H9 (cell line): ENCODE measurements at regions not wholly inside any gene's neighbourhood (a gene's known extent, or its start where the extent isn't known, plus 50 kb on each side); places are given as distances from the start of the nearest gene placed in this dataset.

Experiments
- DNase-seq: peaks from one replicate; pipeline ENCODE4 v3.0.0-alpha.2; 2017
- H2AFZ ChIP-seq: one replicate; pipeline ENCODE4 v1.6.1; 2013; ENCODE audit warnings: mild to moderate bottlenecking, low read length, control low read depth, moderate library complexity
- H2AK5ac ChIP-seq: 2 replicates; pipeline ENCODE4 v1.6.1; 2013; ENCODE audit warnings: low read length, control low read depth, mixed read lengths; ENCODE audit not compliant: insufficient read length
- H2BK120ac ChIP-seq: one replicate; pipeline ENCODE4 v1.6.1; 2013; ENCODE audit warnings: low read depth, mild to moderate bottlenecking, low read length, control low read depth, inconsistent platforms; ENCODE audit not compliant: poor library complexity, severe bottlenecking
- H2BK12ac ChIP-seq: 2 replicates; pipeline ENCODE4 v1.6.1; 2013; ENCODE audit warnings: low read length, control low read depth, mixed read lengths, low read depth; ENCODE audit not compliant: insufficient read length
- H2BK15ac ChIP-seq: 2 replicates; pipeline ENCODE4 v1.6.1; 2013; ENCODE audit warnings: low read depth, low read length, control low read depth
- H2BK20ac ChIP-seq: one replicate; pipeline ENCODE4 v1.6.1; 2013; ENCODE audit warnings: low read depth, mild to moderate bottlenecking, low read length, control low read depth, inconsistent platforms; ENCODE audit not compliant: poor library complexity, severe bottlenecking
- H2BK5ac ChIP-seq: 2 replicates; pipeline ENCODE4 v1.6.1; 2013; ENCODE audit warnings: low read length, control low read depth, mixed read lengths; ENCODE audit not compliant: insufficient read length
- H3K14ac ChIP-seq: 2 replicates; pipeline ENCODE4 v1.6.1; 2013; ENCODE audit warnings: low read length, control low read depth; ENCODE audit not compliant: insufficient read depth
- H3K18ac ChIP-seq: 2 replicates; pipeline ENCODE4 v1.6.1; 2013; ENCODE audit warnings: low read depth, mild to moderate bottlenecking, mixed read lengths, low read length, control low read depth; ENCODE audit not compliant: insufficient read length
- H3K23ac ChIP-seq: 2 replicates; pipeline ENCODE4 v1.6.1; 2013; ENCODE audit warnings: low read length, control low read depth, mixed read lengths, low read depth; ENCODE audit not compliant: insufficient read length
- H3K23me2 ChIP-seq: 2 replicates; pipeline ENCODE4 v1.6.1; 2013; ENCODE audit warnings: low read depth, mild to moderate bottlenecking, mixed read lengths, low read length, control low read depth; ENCODE audit not compliant: insufficient read length, poor library complexity, severe bottlenecking
- H3K27ac ChIP-seq: 2 replicates; pipeline ENCODE4 v1.5.1; 2013; ENCODE audit warnings: low read length, control low read depth, mixed read lengths, low read depth; ENCODE audit not compliant: insufficient read length
- H3K27me3 ChIP-seq: 2 replicates; pipeline ENCODE4 v1.6.1; 2013; ENCODE audit warnings: low read length, control low read depth, inconsistent platforms; ENCODE audit not compliant: insufficient read depth
- H3K4ac ChIP-seq: 2 replicates; pipeline ENCODE4 v1.6.1; 2013; ENCODE audit warnings: low read depth, mild to moderate bottlenecking, control low read depth, inconsistent platforms, low read length, moderate library complexity
- H3K4me1 ChIP-seq: 2 replicates; pipeline ENCODE4 v1.6.1; 2013; ENCODE audit warnings: low read length, control low read depth, inconsistent platforms; ENCODE audit not compliant: insufficient read depth
- H3K4me2 ChIP-seq: 2 replicates; pipeline ENCODE4 v1.6.1; 2013; ENCODE audit warnings: low read length, control low read depth, mixed read lengths; ENCODE audit not compliant: insufficient read length, insufficient read depth
- H3K56ac ChIP-seq: 2 replicates; pipeline ENCODE4 v1.6.1; 2013; ENCODE audit warnings: low read depth, mild to moderate bottlenecking, mixed read lengths, low read length, control low read depth; ENCODE audit not compliant: insufficient read length
- H3K79me1 ChIP-seq: 2 replicates; pipeline ENCODE4 v1.6.1; 2013; ENCODE audit warnings: low read depth, mild to moderate bottlenecking, moderate library complexity, low read length, control low read depth, inconsistent platforms; ENCODE audit not compliant: insufficient read depth, poor library complexity, severe bottlenecking
- H3K79me2 ChIP-seq: 2 replicates; pipeline ENCODE4 v1.6.1; 2013; ENCODE audit warnings: low read length, control low read depth, inconsistent platforms; ENCODE audit not compliant: insufficient read depth
- H3K9ac ChIP-seq: 2 replicates; pipeline ENCODE4 v1.6.1; 2013; ENCODE audit warnings: low read length, control low read depth, mixed read lengths; ENCODE audit not compliant: insufficient read length; ENCODE audit errors: extremely low read depth
- H3K9me3 ChIP-seq: one replicate; pipeline ENCODE4 v1.6.1; 2013; ENCODE audit warnings: low read depth, low read length, inconsistent platforms; ENCODE audit not compliant: control insufficient read depth
- H3T11ph ChIP-seq: one replicate; pipeline ENCODE4 v1.6.1; 2013; ENCODE audit warnings: mild to moderate bottlenecking, low read length, control low read depth, inconsistent platforms
- H4K20me1 ChIP-seq: one replicate; pipeline ENCODE4 v1.6.1; 2013; ENCODE audit not compliant: control insufficient read depth, insufficient read length, insufficient read depth
- H4K5ac ChIP-seq: 2 replicates; pipeline ENCODE4 v1.6.1; 2013; ENCODE audit warnings: low read depth, mild to moderate bottlenecking, mixed read lengths, low read length, control low read depth; ENCODE audit not compliant: insufficient read length
- H4K8ac ChIP-seq: replicated peaks from 2 replicates; pipeline ENCODE4 v1.6.1; 2013; ENCODE audit warnings: low read length, control low read depth, mixed read lengths, low read depth; ENCODE audit not compliant: insufficient read length
- H4K91ac ChIP-seq: 2 replicates; pipeline ENCODE4 v1.6.1; 2013; ENCODE audit warnings: low read depth, mild to moderate bottlenecking, moderate library complexity, mixed read lengths, low read length, control low read depth; ENCODE audit not compliant: insufficient read length
- H3K27ac Mint-ChIP-seq, 3 experiments: 2 replicates in 2 of 3; 3 replicates in 1 of 3; pipeline ENCODE4 v1.8.0; 2020 to 2021; ENCODE audit warnings: mixed read lengths in 3 of 3, mild to moderate bottlenecking in 1 of 3, moderate library complexity in 1 of 3
- H3K27me3 Mint-ChIP-seq: 2 replicates; pipeline ENCODE4 v1.8.0; 2021; ENCODE audit warnings: low read depth, mild to moderate bottlenecking, moderate library complexity, mixed read lengths
- H3K36me3 Mint-ChIP-seq, 3 experiments: 2 replicates in 2 of 3; 3 replicates in 1 of 3; pipeline ENCODE4 v1.8.0; 2020 to 2021; ENCODE audit warnings: low read depth in 3 of 3, mixed read lengths in 3 of 3; ENCODE audit not compliant: insufficient read depth in 1 of 3
- H3K4me1 Mint-ChIP-seq, 2 experiments: 2 replicates each; pipeline ENCODE4 v1.8.0; 2020; ENCODE audit warnings: mixed read lengths in 2 of 2
- H3K4me3 Mint-ChIP-seq, 2 experiments: 2 replicates in 1 of 2; 3 replicates in 1 of 2; pipeline ENCODE4 v1.8.0; 2020 to 2021; ENCODE audit warnings: mild to moderate bottlenecking in 2 of 2, mixed read lengths in 2 of 2, moderate library complexity in 1 of 2
- H3K9me3 Mint-ChIP-seq, 2 experiments: 2 replicates in 1 of 2; 3 replicates in 1 of 2; pipeline ENCODE4 v1.8.0; 2020; ENCODE audit warnings: mild to moderate bottlenecking in 2 of 2, mixed read lengths in 2 of 2, moderate library complexity in 1 of 2
- CTCF ChIP-seq: fragments of 200-600 bp; sonication (generic); conservative IDR thresholded peaks from 3 replicates; pipeline ENCODE4 v1.8.0; 2021; ENCODE audit warnings: antibody characterized with exemption, mild to moderate bottlenecking
- WGBS: extraction: QIAGEN DNeasy Blood & Tissue Kit; methylation state at CpG from one replicate; pipeline ENCODE4 v1.1.7; 2013; ENCODE audit warnings: missing lambda C conversion rate, low lambda C conversion rate, mixed read lengths; ENCODE audit not compliant: insufficient read length; ENCODE audit errors: extremely low coverage; 5-methylcytosine and 5-hydroxymethylcytosine counted together

GRCh38 chr9:126038790-126039189, 287.8 kb upstream of the MVB12B start:
- Histone ChIP-seq H3K23me2 (no peaks in the 10 kb centered on the region), H3K9ac (no peak overlapping the region), H3K27me3 (no peaks in the 10 kb centered on the region), H4K20me1 (no peaks in the 10 kb centered on the region), H3K27ac (no peak overlapping the region), H3T11ph (no peak overlapping the region), H2BK15ac (no peak overlapping the region), H2AFZ (no peak overlapping the region), H3K79me1 (no peaks in the 10 kb centered on the region), H3K18ac (no peak overlapping the region), H2BK12ac (no peak overlapping the region), H2BK5ac (no peak overlapping the region), H3K23ac (no peak overlapping the region), H4K91ac (no peak overlapping the region), H3K79me2 (no peaks in the 10 kb centered on the region), H2AK5ac (no peak overlapping the region), H2BK120ac (no peak overlapping the region), H3K9me3 (no peaks in the 10 kb centered on the region), H3K4ac (no peak overlapping the region), H3K4me1 (no peaks in the 10 kb centered on the region), H3K4me2 (no peak overlapping the region), H4K5ac (no peak overlapping the region), H3K14ac (no peak overlapping the region), H2BK20ac (no peak overlapping the region), H3K56ac (no peak overlapping the region), H4K8ac (no peak overlapping the region)
- 0 out of 7 replicates have a peak overlapping the region, but pooled peaks of 1 of the 3 experiments have one; percentile 41 for H3K27ac Mint-ChIP-seq
- H3K36me3 Mint-ChIP-seq = peaks cover 0 to 4% (median 0%) of the 10 kb centered on the region in 3 experiments; a peak in 2 of 7 replicates
- no peaks in the 10 kb centered on the region for H3K27me3 Mint-ChIP-seq
- no peaks in the 10 kb centered on the region for H3K4me1 Mint-ChIP-seq
- TF ChIP-seq CTCF = no peak
- no peak for DNase-seq
- no peak overlapping the region for H3K4me3 Mint-ChIP-seq
- H3K9me3 Mint-ChIP-seq = peaks cover 6 to 12% of the 10 kb centered on the region in 2 experiments; a peak in 3 of 5 replicates
- no CpG with 5 or more reads among the region's 6 CpGs for WGBS
